Dedifferentiated amniotic fluid mesenchymal stem cell (primary cell): ENCODE measurements at regions not wholly inside any gene's neighbourhood (a gene's known extent, or its start where the extent isn't known, plus 50 kb on each side); places are given as distances from the start of the nearest gene placed in this dataset.

Experiments
- DNase-seq: peaks from one replicate; pipeline ENCODE4 v3.0.0-alpha.2; 2016; ENCODE audit errors: extremely low spot score

DNA sequence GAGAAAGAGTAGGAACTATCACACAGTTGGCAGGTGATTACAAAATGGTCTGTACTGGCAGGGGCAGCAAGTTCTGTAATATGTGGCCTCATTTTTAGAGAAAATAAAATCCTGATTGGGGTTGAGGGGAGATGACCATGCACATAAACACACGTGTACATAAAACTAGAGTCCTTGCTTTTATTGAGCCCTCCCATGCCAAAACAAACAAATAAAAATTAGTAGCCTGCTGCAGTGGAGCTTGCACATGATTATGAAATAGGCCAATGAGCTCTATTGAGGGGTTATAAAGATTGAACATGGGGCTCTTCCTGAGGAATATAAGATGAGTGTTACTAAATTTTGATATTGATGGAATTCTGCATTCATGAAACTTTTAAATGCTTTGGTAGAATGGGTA lies 248.4 kb downstream of the ELAVL2 start:
- DNase-seq, result no peak

DNA sequence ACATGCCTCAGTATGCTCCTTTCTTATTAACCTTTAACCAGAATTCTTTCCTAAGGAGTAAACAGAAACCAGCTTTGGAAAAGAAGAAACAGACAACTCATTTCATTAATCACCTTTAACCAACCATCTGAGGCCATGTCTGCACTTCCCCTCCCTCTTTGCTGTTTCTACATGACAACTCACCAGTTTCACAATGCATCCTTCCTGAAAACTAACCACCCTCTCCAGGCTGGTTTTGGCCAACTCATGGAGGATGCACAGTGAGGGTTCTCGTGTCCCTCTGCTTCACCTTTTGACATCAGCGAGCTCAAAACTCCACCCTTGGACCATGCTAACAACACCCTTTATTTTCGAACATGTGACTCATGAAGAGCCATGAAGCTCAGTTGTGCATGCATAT lies 244.1 kb downstream of the ELAVL2 start:
- no peak for DNase-seq

DNA sequence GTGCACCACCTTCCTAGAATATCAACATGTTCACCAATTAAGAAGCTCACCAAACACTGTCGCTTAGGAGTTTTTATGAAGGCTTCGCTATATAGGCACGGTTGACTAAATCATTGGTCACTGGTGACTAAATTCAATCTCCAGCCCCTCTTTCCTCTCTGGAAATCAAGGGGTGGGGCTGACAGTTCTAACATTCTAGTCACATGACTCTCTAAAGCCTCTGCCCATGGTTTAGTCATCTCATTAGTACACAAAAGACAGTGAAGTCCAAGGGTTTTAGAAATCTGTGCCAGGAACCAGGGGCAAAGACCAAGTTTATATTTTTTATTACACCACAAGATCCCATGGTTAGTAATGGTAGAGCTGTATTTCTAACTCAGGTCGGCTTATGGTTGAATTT lies 243.2 kb downstream of the ELAVL2 start:
- no peak for DNase-seq

DNA sequence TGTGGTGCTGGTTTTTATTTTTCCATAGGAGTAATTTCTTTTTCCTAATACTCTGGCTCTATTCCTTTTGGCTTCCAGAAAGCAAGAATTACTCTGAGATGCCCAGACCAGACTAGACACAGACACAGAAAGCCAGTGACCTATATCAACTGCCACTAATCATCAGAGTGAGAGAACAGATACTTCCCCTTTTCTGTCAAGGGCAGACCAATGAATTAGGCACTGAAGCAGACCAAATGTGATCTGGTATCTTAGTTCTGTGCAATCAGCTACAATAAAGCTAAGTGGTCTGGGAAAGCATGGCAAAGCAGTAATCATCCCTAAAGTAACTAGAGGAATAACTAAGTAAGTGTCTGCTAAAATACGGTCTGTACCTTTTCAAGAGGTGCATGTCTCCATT lies 239.1 kb downstream of the ELAVL2 start:
- DNase-seq, result no peak

DNA sequence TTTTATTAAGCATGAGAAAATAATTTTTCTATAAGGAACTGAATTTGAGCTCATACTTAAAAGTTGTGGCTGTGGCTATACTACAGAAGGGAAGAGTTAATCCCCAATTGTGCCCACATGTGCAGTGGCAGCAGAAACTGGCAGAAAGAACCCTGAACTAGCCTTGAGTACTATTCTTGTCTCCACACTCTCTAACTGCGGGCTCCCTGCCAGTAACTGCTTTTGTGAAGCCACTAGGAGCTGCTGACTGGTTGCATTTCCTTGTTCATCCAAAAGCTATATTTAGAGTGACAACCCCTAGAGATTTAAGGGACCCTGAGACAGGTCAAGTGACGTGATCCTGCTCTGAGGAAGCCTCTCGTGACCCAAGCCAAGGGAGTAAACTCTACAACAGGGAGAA lies 238.6 kb downstream of the ELAVL2 start:
- no peak for DNase-seq

DNA sequence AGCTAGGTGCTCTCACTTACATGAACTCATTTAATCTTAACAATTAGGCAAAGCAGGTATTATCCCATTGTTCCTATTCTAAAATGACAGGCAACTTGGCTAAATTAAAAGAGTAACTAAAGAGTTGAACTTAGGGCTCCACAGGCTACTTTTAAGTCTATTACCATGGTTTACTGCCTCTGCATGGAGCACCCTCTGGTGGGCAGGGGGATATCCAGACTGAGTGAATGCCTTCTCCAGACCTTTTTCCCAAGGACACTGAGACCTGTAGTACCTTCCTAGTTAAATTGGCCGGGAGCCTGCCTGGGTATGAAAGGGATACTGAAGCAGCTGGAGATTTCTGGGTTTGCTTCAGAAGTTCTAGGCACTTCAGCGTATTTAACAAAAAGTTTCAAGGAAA lies 238.1 kb downstream of the ELAVL2 start:
- no peak for DNase-seq

DNA sequence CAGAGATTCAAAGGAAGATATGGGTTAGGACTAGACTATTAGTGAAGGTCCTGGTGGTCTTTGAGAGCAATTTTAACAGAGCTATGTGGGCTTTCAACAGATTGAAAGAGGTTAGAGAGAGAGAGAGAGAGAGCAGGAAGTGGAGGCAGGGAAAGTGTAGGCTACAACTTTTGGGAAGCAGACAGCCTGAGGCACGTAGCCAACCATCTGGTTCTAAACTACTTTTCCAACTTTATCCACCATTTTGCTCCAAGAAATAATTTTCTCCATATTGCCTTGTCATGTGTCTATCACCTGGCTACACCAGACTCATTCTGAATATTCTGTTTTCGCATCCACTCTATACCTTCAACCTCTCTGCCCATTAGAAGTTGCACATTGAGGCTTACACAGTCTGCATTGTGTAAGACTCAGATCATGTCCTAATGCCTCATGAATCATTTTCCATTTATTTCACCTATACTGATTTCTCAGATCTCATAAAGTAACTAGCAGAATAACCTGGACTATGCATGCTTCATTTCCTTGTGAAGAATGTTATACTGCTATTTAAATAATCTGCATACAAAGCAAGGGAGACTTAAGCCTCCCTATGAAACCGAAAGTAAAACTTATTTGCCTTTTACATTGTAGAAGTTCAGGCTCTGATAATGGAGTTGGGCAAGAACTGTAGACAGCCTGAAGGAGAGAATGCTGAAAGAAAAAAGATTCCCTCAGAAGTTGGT lies 235.6 kb downstream of the ELAVL2 start:
- DNase-seq, result no peak

DNA sequence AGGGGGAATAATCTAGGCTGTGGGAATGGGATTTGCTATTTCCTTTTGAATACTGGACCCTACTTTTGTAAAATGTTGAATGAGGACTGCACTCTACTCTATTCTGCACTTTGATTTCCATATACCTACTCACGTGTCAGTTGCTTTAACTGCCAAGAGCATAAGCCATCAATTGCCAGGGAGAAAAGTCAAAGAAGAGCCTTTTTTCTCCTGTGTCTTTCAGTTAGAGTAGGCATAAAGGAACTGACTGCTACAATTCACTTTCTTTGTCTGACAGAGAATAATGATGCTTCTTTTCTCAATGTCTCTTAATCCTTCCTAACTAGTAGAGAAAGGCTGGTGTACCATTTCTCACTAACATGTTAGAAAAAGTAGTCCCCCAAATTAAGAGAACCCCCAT lies 231.6 kb downstream of the ELAVL2 start:
- no peak for DNase-seq

DNA sequence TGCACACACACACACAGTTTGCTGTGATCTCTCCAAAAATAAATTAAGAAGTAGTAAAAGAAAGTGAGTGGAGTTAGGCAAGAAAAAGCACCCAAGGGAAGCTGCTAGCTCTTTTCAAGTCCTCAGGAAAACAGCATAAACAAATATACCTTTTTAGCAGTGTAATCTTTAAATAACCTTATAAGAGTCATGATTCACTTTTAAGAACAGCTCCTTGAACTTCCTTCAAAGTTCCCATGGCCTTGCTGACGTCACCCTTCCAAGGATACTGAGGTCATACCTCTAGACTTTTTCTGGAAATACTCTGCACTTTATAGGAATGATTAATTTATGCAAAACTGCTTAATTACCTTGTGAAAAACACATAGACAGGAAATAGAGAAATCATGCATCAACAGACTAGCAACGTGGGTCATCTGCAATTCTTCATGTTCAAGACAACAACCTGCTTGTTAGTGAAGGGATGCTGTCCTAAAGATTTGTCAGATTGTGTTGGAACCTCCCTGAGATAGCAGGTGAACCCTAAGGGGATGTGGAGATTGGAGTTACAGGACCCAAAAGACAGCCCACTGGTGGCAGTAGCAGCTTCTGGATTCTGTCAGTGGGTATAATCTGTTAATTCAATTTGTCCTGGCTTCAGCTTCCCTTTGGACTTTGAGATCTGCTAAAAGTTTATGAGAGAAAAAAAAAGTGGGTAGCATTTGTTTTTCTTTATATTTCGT lies 229.0 kb downstream of the ELAVL2 start:
- DNase-seq, result no peak

DNA sequence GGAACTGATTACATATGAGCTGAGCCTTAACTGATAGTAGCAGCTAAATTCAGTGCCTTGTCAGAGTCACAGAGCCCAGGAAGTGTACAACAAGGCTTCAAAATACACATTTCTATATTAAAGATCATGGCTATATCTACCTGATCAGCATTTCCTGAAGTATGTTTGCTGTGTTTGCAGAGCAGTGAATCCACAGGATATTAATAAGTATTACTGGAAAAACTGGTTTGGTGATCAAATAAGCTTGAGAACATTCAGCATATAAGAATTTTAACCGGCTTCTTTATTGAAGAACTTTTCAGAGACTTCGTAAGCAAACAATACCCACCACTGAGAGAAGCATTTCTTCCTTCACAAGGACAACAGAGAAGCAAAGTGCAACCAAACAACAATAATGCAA lies 227.0 kb downstream of the ELAVL2 start:
- DNase-seq, result no peak

DNA sequence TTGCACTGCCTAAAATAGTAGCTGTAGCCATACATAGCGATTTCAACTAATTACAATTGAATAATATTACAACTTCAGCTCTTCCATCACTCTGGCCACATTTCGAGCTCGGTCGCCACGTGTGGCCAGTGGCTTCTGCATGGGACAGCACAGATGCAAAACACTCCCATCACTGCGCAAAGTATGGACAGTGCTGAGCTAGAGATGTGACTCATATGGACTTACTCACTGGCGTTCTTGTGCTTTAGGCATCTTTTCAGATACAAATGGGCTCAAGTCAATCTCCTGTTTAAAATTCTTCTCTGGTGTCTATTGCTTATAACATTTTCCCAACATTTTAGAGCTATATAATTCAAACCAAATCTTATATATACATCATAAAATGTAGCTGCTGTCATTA lies 222.7 kb downstream of the ELAVL2 start:
- DNase-seq, result no peak

DNA sequence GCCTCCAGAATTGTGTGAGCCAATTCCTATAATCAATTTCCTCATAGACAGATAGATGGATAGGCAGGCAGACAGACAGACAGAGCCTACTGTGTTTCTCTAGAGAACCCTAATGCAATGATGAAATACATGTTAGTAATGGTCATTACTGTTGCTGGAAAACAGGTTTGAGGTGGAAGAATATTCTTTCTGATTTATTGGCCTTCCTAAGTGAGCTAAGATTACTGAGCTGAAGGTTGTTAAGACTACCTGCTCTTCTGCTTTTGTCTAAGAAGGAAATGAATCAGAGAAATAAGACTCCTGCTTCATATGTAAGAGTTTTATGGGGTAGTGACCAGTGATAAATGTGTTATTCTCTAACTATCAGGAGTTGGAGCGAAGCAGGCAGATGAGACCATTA lies 219.9 kb downstream of the ELAVL2 start:
- DNase-seq, result no peak

DNA sequence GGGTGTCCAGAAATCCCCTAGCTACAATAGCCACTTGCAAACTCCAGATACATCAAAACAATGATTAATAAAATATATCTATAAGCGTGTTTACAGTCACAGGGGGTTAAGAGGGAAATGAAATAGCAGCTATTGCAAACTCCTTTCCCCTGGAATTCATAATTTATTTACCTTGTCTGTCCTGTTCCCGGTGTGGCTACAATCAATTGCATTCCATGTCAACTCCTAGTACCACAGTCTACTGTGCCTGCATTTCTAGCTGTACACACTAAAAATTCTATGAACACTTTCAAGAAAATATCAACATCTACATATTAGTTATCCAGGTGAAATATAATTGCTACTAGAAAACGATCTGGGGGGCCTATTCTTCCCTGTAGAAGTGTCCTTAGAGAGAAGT lies 217.6 kb downstream of the ELAVL2 start:
- no peak for DNase-seq

DNA sequence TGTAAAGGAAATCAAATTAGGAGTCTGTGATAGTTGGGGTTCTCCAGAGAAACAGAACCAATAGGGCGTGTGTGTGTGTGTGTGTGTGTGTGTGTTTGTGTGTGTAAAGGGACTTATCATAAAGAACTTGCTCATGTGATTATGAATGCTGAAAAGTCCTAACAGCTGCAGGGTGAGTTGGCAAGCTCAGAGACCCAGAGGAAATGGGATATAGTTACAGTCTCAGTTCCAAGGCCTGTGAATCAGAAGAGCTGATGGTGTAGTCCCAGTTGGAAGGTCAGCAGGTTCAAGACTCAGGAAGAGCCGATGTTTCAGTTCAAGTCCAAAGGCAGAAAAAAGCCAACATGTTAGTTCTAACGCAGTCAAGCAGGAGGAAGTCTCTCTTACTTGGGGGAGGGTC lies 214.2 kb downstream of the ELAVL2 start:
- no peak for DNase-seq

DNA sequence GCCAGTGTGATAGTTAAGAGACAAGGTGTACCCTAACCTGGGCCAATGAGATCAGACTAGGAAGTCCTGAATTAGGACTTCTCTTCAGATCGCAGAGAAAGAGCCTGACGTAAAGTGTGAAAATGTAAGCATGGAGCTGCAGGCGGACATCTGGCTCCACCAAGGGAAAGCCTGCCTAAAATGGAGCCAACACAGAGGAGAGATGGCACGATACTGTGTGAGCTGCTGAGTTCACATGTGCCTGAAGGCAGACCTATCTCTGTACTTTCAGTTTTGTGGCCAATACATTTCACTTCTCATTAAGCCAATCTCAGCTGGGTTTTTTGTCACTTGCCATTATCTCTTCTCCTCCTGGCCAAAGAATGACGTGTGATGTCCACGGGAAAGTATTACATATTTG lies 210.5 kb downstream of the ELAVL2 start:
- DNase-seq, result no peak

DNA sequence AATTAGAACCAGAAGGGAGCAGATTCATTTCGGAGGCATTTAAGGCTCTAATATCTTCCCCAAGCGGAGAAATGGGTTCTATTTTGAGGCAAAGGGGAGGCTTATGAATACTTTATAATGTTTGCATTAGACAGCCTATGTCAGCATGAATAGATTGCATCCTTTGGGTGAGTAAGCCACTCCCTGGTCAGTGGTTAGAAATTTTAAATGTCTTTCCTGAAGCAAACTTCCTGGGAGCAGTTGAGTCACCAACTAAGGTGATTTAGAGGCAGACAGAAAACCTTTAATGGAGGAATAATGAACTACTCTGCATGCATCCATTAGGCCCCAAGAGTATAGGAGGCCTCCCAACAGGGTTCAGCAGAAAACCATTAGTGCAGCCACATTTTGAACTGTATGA lies 204.9 kb downstream of the ELAVL2 start:
- DNase-seq, result no peak

DNA sequence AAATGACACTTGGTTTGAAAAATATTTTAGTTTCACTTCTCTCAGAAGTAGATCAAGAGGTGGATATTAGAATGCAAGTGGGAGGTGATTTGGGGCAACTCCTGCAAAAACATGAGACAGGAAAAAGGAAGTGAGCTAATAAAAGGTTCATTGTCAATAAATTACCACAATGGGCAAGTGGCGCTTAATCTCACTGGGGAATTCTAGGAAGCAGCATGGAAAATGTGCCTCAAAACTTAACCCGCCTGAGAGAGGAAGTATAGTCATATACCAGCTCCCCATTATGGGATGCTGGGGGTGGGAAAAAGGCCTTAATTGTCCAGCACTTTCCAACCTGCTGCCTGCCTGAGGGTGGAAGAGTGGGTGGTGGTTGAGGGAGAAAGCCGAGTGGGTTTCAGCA lies 204.1 kb downstream of the ELAVL2 start:
- DNase-seq, result no peak

DNA sequence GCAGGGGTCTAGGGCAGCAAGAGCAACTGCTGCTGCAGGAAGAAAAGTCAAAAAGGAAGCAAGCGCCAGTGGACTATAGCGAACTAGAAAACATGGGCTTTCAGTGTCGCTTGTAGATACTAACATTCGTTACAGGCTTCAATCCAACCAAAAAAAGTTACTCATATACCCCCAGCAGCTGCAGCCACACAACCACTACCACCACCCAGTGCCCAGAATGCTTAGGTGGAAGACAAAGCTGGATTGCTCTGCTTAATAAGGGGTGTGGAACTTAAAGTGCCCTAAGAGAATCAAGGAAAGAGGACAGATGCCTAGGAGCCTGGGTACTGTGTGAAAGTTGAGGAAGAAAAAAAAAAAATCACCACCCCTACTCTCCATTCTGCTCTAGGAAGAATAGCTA lies 203.6 kb downstream of the ELAVL2 start:
- DNase-seq, result no peak

DNA sequence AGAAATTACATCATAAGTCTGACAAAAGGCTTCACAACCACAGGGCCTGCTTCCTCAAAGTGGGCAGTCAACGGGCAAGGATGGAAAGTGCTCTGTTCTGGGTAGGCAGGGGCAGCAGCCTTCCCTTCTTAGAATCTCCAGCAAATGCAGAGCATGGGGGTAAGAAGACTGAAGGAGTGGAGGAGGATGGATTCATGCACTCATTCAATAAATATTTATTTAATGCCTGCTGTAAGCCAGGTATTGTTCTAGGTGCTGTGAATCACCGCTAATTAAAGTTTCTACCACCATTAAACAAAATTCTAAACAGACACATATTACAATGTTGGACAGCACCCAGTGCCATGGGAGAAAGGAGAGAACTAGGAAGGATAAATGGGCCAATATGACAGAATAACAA lies 195.6 kb downstream of the ELAVL2 start:
- no peak for DNase-seq

DNA sequence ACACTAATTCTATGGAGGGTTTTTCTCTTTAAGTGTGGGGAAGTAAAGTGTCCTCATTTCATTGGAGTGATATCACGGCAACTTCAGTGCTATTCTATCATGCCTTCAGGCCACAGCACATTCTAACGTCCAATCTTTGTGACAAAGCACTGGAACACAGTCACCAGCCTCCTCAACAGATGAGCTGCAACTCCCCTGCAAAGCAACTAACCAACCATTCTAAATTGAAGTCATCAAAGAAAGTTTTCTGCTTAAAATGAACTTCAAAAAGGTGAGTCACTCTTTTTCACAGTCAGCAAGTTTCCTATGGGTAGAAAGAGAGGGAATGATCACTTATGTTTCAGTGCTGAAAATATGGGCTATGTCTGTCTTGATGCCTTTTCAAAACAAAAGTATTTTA lies 190.8 kb downstream of the ELAVL2 start:
- DNase-seq, result no peak

DNA sequence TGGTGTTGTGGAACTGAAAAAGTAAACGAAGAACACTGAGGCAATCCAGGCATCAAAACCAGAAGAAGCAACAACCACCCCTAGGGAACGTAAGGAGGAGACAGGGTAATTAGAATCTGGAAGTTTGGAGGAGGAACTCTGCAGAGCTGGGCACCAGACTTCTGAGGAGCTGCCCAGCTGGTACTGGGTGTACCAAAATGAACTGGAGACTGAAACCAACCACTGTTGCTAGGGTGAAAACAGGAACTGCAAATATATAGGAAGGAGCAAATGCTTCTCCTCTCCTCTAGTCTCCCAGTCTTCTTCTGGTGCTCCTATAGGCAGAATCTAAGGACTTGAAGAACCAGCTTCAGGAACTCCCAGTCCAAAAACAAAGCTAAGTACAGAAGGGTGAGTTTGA lies 189.8 kb downstream of the ELAVL2 start:
- DNase-seq, result no peak

DNA sequence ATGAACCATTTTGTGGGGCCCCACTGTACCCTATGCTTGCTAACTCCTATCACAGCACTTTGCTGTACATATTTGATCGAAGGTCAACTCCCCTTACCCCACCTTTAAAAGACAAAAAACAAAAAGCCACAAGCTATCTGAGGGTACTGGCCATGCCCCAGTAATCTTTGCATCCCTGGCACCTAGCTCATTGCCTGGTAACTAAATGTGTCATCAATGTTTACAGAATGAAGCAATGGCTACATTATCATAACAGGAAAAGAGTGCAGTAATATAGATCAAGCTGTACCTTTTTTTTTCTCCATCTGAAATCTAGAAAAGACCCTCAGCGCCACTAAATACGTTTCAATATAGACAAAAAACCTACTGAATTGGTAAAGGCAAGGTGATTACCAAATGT lies 188.0 kb downstream of the ELAVL2 start:
- no peak for DNase-seq

DNA sequence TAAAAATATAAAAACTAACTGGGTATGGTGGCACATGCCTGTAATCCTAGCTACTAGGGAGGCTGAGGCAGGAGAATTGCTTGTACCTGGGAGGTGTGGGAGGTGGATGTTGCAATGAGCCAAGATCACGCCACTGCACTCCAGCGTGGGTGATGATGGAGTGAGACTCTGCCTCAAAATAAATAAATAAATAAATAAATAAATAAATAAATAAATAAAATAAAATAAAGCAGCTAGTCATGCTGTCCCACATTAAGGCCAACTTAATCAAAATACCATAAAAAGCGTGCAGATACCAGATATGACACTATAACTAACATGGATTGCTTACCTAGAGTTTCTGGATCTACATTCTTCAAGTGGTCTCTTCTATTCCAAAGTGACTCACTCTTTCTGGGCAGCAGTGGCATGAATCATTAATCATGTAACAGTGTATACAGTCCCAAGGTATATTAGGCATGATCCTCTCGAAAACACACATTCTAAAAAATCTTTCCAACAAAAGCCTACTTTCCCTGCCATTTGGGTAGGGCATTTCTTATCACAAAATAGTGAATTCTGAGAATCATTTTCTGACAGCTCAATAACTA lies 187.1 kb downstream of the ELAVL2 start:
- no peak for DNase-seq
